Upper lobe of left lung (tissue), 4 donors: ENCODE measurements at regions not wholly inside any gene's neighbourhood (a gene's known extent, or its start where the extent isn't known, plus 50 kb on each side); places are given as distances from the start of the nearest gene placed in this dataset.

Source experiments
- EP300 ChIP-seq, 4 donors: sonication (generic); formaldehyde crosslinking; IDR thresholded peaks; one replicate each; pipeline ENCODE4 v1.5.1; 2017; ENCODE audit warnings: antibody characterized with exemption in 4 of 4, control low read depth in 2 of 4
- POLR2A ChIP-seq, 4 donors: fragments of 450-650 bp; IDR thresholded peaks; one replicate each; pipeline ENCODE4 v1.5.1; 2016 to 2017; ENCODE audit warnings: antibody characterized with exemption in 4 of 4, mild to moderate bottlenecking in 2 of 4
- POLR2AphosphoS5 ChIP-seq, 2 donors: sonication (generic); formaldehyde crosslinking; IDR thresholded peaks; one replicate each; pipeline ENCODE4 v1.5.1; 2017; ENCODE audit warnings: antibody characterized with exemption in 2 of 2
- TF ChIP-seq, protein P1 (sequence below), 6 experiments: fragments of 450-650 bp in 4 of 6; fragments of 200-600 bp in 2 of 6; sonication (generic) in 2 of 6; IDR thresholded peaks; one replicate each; pipeline ENCODE4 v1.5.1; 2016 to 2019; ENCODE audit warnings: antibody characterized with exemption in 6 of 6

DNA sequence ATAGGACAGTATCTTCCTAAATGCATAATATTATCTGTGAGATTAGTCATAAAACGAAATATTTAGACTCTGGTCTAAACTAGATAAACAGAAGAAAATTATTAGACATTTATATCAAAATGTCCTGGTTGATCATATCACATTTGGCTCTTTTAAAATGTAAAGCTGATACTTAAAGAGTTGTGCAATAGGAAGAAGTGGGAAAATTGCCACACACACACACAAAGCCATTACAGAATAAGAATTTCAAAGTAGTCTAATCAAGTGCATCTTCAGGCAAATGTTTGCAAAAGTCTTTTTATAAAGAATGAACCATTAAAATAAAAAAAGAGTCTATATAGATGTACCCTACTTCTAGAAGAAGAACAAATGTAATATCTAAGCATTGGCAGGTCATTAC lies 301.7 kb downstream of the KIF2B start:
- TF ChIP-seq, protein P1, sequence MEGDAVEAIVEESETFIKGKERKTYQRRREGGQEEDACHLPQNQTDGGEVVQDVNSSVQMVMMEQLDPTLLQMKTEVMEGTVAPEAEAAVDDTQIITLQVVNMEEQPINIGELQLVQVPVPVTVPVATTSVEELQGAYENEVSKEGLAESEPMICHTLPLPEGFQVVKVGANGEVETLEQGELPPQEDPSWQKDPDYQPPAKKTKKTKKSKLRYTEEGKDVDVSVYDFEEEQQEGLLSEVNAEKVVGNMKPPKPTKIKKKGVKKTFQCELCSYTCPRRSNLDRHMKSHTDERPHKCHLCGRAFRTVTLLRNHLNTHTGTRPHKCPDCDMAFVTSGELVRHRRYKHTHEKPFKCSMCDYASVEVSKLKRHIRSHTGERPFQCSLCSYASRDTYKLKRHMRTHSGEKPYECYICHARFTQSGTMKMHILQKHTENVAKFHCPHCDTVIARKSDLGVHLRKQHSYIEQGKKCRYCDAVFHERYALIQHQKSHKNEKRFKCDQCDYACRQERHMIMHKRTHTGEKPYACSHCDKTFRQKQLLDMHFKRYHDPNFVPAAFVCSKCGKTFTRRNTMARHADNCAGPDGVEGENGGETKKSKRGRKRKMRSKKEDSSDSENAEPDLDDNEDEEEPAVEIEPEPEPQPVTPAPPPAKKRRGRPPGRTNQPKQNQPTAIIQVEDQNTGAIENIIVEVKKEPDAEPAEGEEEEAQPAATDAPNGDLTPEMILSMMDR (IDR thresholded peaks at IDR 0.05): no peak
- TF ChIP-seq POLR2A (IDR thresholded peaks at IDR 0.05) (no peak), POLR2AphosphoS5 (IDR thresholded peaks at IDR 0.05) (no peak), EP300 (IDR thresholded peaks at IDR 0.05) (no peak)
